ENCODE measurements at regions not wholly inside any gene's neighbourhood (a gene's known extent, or its start where the extent isn't known, plus 50 kb on each side); places are given as distances from the start of the nearest gene placed in this dataset.

DNA sequence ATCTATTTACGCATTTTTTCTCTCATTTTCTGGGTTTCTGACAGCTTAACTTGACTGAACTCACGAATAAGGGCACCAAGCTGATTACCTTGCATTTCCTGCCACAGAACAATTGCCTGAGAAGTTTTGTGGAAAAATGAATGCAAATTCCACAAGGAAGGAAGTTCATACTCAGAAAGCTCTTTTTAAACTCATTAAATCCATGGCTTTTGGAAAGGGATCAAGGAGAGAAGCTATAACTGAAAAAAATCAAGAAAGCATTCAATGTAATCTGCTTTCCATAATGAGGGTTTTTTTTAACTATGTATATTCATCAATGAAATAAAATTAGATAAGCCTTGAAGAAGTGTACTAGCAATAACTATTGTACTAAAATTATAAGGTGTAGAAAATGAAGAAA is 252.5 kb downstream of the GPM6A start:
- Histone ChIP-seq H3K9me3 (no peaks in the 10 kb centered on the region), H3K27me3 (no peaks in the 10 kb centered on the region), H3K27ac (no peak overlapping the region), H3K4me3 (no peak overlapping the region), H3K36me3 (no peaks in the 10 kb centered on the region), H3K4me1 (no peaks in the 10 kb centered on the region)
- intact Hi-C loops (cut with DNase I; ENCODE audit: low total_unique reads): no loop called here
- WGBS, 5 donors: 32 to 55% (median 43%) methylated on average over 2 of the region's 2 CpGs
- TF ChIP-seq EP300 (IDR thresholded peaks at IDR 0.05) (no peak), POLR2AphosphoS5 (IDR thresholded peaks at IDR 0.05) (no peak), POLR2A (IDR thresholded peaks at IDR 0.05) (no peak)
- TF ChIP-seq, protein P1, sequence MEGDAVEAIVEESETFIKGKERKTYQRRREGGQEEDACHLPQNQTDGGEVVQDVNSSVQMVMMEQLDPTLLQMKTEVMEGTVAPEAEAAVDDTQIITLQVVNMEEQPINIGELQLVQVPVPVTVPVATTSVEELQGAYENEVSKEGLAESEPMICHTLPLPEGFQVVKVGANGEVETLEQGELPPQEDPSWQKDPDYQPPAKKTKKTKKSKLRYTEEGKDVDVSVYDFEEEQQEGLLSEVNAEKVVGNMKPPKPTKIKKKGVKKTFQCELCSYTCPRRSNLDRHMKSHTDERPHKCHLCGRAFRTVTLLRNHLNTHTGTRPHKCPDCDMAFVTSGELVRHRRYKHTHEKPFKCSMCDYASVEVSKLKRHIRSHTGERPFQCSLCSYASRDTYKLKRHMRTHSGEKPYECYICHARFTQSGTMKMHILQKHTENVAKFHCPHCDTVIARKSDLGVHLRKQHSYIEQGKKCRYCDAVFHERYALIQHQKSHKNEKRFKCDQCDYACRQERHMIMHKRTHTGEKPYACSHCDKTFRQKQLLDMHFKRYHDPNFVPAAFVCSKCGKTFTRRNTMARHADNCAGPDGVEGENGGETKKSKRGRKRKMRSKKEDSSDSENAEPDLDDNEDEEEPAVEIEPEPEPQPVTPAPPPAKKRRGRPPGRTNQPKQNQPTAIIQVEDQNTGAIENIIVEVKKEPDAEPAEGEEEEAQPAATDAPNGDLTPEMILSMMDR (IDR thresholded peaks at IDR 0.05): no peak
- no peak for DNase-seq

DNA sequence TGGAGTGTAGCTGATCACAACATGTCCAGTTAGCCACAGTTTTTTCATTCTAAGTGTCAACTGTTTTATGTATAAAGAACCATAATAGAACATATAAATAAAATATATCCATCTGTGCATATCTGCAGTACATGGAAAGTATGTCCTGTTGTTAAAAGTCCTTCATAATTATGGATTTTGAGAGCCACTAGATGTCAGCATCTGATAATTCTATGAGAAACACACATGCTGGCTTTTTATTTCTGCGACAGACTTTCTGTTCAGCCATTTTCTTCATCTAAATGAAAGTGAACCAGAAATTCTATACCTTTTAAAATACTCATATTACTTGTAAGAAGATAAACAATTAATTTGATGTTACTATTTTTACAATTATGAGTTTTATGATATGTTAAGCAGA is 251.5 kb downstream of the GPM6A start:
- Histone ChIP-seq H3K4me1 (no peaks in the 10 kb centered on the region), H3K36me3 (no peaks in the 10 kb centered on the region), H3K9me3 (no peaks in the 10 kb centered on the region), H3K27me3 (no peaks in the 10 kb centered on the region), H3K27ac (no peak overlapping the region), H3K4me3 (no peak overlapping the region)
- 18 to 46% (median 30%) methylated on average over 1 of the region's 1 CpG for WGBS, 5 donors
- intact Hi-C loops (cut with DNase I; ENCODE audit: low total_unique reads): no loop called here
- TF ChIP-seq POLR2AphosphoS5 (IDR thresholded peaks at IDR 0.05) (no peak), POLR2A (IDR thresholded peaks at IDR 0.05) (no peak), EP300 (IDR thresholded peaks at IDR 0.05) (no peak)
- TF ChIP-seq, protein P1 (IDR thresholded peaks at IDR 0.05): no peak
- DNase-seq: peak in 1 of 2 donors; percentile 73

DNA sequence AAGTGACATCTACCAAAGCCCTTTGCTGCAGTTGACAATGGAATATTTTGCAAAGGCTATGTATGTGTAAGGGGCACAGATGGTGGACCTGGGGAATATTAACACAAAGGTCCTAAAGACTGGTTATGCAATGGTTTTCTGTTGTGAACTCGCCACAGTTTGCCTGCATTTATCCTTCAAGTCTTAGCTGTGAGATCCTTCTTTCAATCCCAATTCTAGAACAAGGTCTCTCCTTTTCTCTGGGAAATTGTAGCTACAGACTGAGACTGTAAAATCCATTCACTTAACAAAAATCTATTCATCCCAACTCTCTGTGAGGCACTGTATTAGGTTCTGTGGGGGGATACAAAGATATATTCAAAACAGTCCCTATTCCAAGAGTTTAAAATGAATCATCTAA is 250.4 kb downstream of the GPM6A start:
- H3K27ac ChIP-seq: no peak overlapping the region
- intact Hi-C loops (cut with DNase I; ENCODE audit: low total_unique reads): no loop called here
- H3K36me3 ChIP-seq: no peaks in the 10 kb centered on the region
- H3K27me3 ChIP-seq: no peaks in the 10 kb centered on the region
- no peak overlapping the region for H3K4me3 ChIP-seq
- TF ChIP-seq EP300 (IDR thresholded peaks at IDR 0.05) (no peak), POLR2AphosphoS5 (IDR thresholded peaks at IDR 0.05) (no peak), POLR2A (IDR thresholded peaks at IDR 0.05) (no peak)
- TF ChIP-seq, protein P1 (IDR thresholded peaks at IDR 0.05): no peak
- no peak for DNase-seq
- WGBS, 5 donors: 56 to 88% (median 84%) methylated on average over 1 of the region's 1 CpG
- no peaks in the 10 kb centered on the region for H3K9me3 ChIP-seq
- no peaks in the 10 kb centered on the region for H3K4me1 ChIP-seq

DNA sequence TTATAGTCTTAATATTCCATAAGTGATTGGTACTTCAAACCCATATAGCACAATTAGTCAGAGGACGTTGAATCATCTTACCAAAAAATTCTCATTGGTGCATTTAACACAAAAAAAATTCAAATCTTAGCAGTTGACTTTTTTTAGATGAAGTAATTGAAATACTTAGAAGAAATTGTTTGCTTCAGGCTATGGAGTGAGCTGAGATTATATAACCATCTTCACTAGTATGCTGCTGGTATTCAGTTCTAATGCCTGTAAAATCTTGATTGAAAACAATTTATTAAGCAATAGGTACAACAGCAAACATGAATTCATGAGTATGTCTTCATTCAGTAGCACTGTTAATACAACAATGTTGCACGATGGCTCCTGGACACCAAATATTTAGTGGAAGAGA is 250.0 kb downstream of the GPM6A start:
- Histone ChIP-seq H3K4me1 (no peaks in the 10 kb centered on the region), H3K4me3 (no peak overlapping the region), H3K9me3 (no peaks in the 10 kb centered on the region), H3K27me3 (no peaks in the 10 kb centered on the region), H3K27ac (no peak overlapping the region), H3K36me3 (no peaks in the 10 kb centered on the region)
- 44 to 47% (median 45%) methylated on average over 2 of the region's 2 CpGs for WGBS, 5 donors
- intact Hi-C loops (cut with DNase I; ENCODE audit: low total_unique reads): no loop called here
- DNase-seq: no peak
- no peak for TF ChIP-seq POLR2A (IDR thresholded peaks at IDR 0.05)
- TF ChIP-seq, protein P1 (IDR thresholded peaks at IDR 0.05): no peak
- no peak for TF ChIP-seq POLR2AphosphoS5 (IDR thresholded peaks at IDR 0.05)
- TF ChIP-seq EP300 (IDR thresholded peaks at IDR 0.05): no peak
